ENCODE measurements at regions not wholly inside any gene's neighbourhood (a gene's known extent, or its start where the extent isn't known, plus 50 kb on each side); places are given as distances from the start of the nearest gene placed in this dataset.
A peak's percentile ranks its signal among the peaks of the same experiment; 100 is the strongest.
"Not testable (repeated sequence)": the region's sequence is repeated elsewhere in the genome, so short reads cannot be mapped to it uniquely, and the experiment has no call there.

GRCh38 chr16:85239239-85239638 is 127.0 kb upstream of the CIBAR2 start:
- DNase-seq (ENCODE audit: low read depth), result no peak

GRCh38 chr16:85239871-85240270 is 127.6 kb upstream of the CIBAR2 start:
- no peak for DNase-seq (ENCODE audit: low read depth)

GRCh38 chr16:85240982-85241924 is 129.0 kb upstream of the CIBAR2 start:
- DNase-seq (ENCODE audit: low read depth), result no peak

- DNase-seq (ENCODE audit: low read depth), result no peak
Observed at GRCh38 chr16:85242140-85242539, 129.9 kb upstream of the CIBAR2 start.

GRCh38 chr16:85243308-85243707 is 131.0 kb upstream of the CIBAR2 start:
- no peak for DNase-seq (ENCODE audit: low read depth)

- not testable (repeated sequence) for DNase-seq (ENCODE audit: low read depth)
Observed at GRCh38 chr16:85244452-85244851, 132.2 kb upstream of the CIBAR2 start.

- DNase-seq (ENCODE audit: low read depth), result peak; percentile 49
Observed at GRCh38 chr16:85245307-85246172, 133.3 kb upstream of the CIBAR2 start.

- no peak for DNase-seq (ENCODE audit: low read depth)
Observed at GRCh38 chr16:85246473-85246872, 134.2 kb upstream of the CIBAR2 start.

- DNase-seq (ENCODE audit: low read depth), result no peak
Observed at GRCh38 chr16:85246973-85247372, 134.7 kb upstream of the CIBAR2 start.

GRCh38 chr16:85248342-85248741 is 136.1 kb upstream of the CIBAR2 start:
- DNase-seq (ENCODE audit: low read depth), result no peak

GRCh38 chr16:85248857-85249256 is 136.6 kb upstream of the CIBAR2 start:
- DNase-seq (ENCODE audit: low read depth), result no peak

- no peak for DNase-seq (ENCODE audit: low read depth)
Observed at GRCh38 chr16:85249418-85250146, 137.3 kb upstream of the CIBAR2 start.

GRCh38 chr16:85250147-85250463 is 137.8 kb upstream of the CIBAR2 start:
- DNase-seq (ENCODE audit: low read depth), result no peak

GRCh38 chr16:85250609-85251223 is 138.4 kb upstream of the CIBAR2 start:
- DNase-seq (ENCODE audit: low read depth), result no peak

- DNase-seq (ENCODE audit: low read depth), result no peak
Observed at GRCh38 chr16:85251225-85251760, 139.0 kb upstream of the CIBAR2 start.

- DNase-seq (ENCODE audit: low read depth), result no peak
Observed at GRCh38 chr16:85252014-85252413, 139.7 kb upstream of the CIBAR2 start.

- DNase-seq (ENCODE audit: low read depth), result no peak
Observed at GRCh38 chr16:85252461-85252860, 140.2 kb upstream of the CIBAR2 start.

- no peak for DNase-seq (ENCODE audit: low read depth)
Observed at GRCh38 chr16:85253084-85253941, 141.0 kb upstream of the CIBAR2 start.

- DNase-seq (ENCODE audit: low read depth), result no peak
Observed at GRCh38 chr16:85254051-85254450, 141.8 kb upstream of the CIBAR2 start.

GRCh38 chr16:85254921-85255320 is 142.6 kb upstream of the CIBAR2 start:
- no peak for DNase-seq (ENCODE audit: low read depth)

GRCh38 chr16:85255777-85256176 is 143.5 kb upstream of the CIBAR2 start:
- DNase-seq (ENCODE audit: low read depth), result no peak
